Prostate gland (tissue), 2 donors: ENCODE measurements at regions not wholly inside any gene's neighbourhood (a gene's known extent, or its start where the extent isn't known, plus 50 kb on each side); places are given as distances from the start of the nearest gene placed in this dataset.

ENCODE experiments used
- CTCF ChIP-seq, 4 experiments: fragments of 200-600 bp in 2 of 4; fragments of 450-650 bp in 2 of 4; sonication (generic) in 2 of 4; IDR thresholded peaks; 1 replicate in 3 of 4; 2 replicates in 1 of 4; pipeline ENCODE4 v1.5.1; 2016 to 2019; ENCODE audit warnings: antibody characterized with exemption in 4 of 4, mild to moderate bottlenecking in 2 of 4, moderate library complexity in 2 of 4
- POLR2A ChIP-seq: fragments of 450-650 bp; IDR thresholded peaks from one replicate; pipeline ENCODE4 v1.6.1; 2016; ENCODE audit warnings: antibody characterized with exemption, mild to moderate bottlenecking

- TF ChIP-seq POLR2A, result no peak
- no peak for TF ChIP-seq CTCF (IDR thresholded peaks at IDR 0.05)
Observed at GRCh38 chr6:11645016-11645415, 107.5 kb downstream of the TMEM170B start.
